GM21576 (cell line): ENCODE measurements at regions not wholly inside any gene's neighbourhood (a gene's known extent, or its start where the extent isn't known, plus 50 kb on each side); places are given as distances from the start of the nearest gene placed in this dataset.

ENCODE experiments used
- ATAC-seq: cut with Tn5 transposase; IDR thresholded peaks from one replicate; pipeline ENCODE4 v1.9.1; 2021; ENCODE audit warnings: mild to moderate bottlenecking, moderate library complexity; ENCODE audit not compliant: unreplicated experiment

GRCh38 chr1:229075716-229076115 lies 195.2 kb upstream of the RAB4A start:
- no peak for ATAC-seq

GRCh38 chr1:229076195-229076594 lies 194.7 kb upstream of the RAB4A start:
- no peak for ATAC-seq

DNA sequence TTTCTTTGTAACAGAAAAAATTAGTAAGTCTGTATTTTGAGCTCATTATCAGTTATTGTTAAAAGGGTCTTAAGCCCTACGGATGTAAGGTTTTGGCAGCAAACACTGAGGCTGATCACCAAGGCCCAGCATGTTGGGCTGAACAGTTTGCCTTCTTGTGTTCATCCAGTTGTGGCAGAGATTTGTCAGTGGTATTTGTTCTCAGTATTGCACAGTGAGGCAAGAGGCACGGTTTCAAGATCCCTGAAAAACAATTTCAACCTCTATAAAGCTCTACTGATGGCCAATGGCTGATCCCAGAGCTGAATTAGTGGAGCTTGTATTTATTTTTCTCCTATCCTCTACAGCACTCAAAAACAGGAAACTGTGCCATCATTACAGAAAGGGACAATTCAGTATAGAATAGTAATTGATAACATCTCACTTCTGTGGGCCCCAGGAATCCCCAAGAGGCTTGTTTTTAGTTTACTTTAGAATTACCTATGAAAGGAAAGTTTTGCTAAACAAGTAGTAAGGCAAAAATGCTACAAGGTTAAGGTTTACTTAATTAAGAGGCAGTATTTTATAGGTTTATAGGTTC lies 191.8 kb upstream of the RAB4A start:
- ATAC-seq = no peak

DNA sequence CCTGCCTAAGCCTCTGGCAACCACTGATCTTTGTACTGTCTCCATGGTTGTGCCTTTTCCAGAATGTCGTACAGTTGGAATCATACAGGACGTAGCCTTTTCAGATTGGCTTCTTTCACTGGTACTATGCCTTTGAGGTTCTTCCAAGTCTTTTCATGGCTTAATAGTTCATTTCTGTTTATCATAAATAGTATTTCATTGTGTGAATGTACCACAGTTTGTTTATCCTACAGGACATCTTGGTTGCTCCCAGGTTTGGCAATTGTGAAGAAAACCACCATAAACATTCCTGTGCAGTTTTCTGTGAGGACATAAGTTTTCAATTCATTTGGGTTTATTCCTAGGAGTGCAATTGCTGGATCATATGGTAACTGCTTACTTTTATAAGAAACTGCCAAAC lies 190.6 kb upstream of the RAB4A start:
- ATAC-seq = no peak

GRCh38 chr1:229085291-229085690 lies 185.6 kb upstream of the RAB4A start:
- no peak for ATAC-seq

- no peak for ATAC-seq
These were observed 184.8 kb upstream of the RAB4A start for GRCh38 chr1:229086091-229086490.

DNA sequence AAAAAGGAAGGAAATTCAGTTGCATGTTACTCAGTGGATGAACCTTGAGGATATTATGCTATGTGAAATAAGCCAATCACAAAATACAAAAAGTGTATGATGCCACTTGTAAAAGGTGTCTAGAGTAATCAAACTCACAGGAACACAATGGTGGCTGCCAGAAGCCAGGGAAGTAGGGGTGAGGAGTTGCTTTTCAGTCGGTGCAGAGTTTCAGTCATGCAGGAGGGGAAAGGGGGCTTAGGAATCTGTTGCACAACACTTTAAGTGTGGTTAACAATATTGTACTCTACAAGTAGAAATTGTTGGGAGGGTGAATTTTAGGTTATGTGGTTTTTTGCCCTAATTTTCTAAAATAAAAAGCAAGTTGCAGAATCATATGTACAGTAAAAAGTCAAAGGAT lies 184.2 kb upstream of the RAB4A start:
- no peak for ATAC-seq

GRCh38 chr1:229087339-229087738 lies 183.6 kb upstream of the RAB4A start:
- no peak for ATAC-seq

GRCh38 chr1:229087906-229088305 lies 183.0 kb upstream of the RAB4A start:
- no peak for ATAC-seq

DNA sequence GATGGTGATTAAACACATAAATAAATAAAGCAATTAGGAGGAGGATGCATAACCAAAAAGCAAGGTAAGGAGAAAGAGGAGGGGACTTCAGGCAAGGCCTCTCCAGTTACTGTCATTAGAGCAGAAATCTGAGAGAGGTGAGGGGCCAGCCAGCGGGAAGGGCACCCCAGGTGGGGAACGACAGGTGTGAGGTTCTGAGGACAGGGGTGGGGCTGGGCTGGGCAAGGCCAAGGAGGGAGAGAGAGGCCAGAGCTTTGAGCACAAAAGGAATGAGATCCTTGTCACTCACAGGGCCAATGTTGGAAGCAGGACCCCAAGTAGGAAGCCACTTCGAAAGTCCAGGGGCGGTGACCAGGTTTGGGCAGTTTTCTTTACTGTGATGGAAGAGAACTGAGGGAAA lies 182.2 kb upstream of the RAB4A start:
- ATAC-seq = no peak

GRCh38 chr1:229089586-229090208 lies 181.2 kb upstream of the RAB4A start:
- no peak for ATAC-seq

- ATAC-seq = no peak
These were observed 179.2 kb upstream of the RAB4A start for GRCh38 chr1:229091721-229092136.

GRCh38 chr1:229092377-229093237 lies 178.3 kb upstream of the RAB4A start:
- ATAC-seq = no peak

DNA sequence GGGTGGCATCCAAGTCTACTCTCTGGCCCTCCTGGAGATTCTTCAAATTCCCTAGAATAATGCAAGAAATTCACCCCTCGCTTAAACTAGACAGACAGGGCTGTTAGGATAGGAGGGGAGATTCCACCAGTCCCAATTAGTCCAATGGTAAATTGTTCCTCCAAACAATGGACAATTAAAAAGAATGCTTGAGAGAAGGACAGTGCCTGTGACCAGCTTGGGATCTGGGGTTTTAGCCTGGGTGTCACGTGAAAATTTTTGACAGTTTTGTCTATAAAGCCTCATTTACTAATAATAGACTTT lies 177.7 kb upstream of the RAB4A start:
- no peak for ATAC-seq

DNA sequence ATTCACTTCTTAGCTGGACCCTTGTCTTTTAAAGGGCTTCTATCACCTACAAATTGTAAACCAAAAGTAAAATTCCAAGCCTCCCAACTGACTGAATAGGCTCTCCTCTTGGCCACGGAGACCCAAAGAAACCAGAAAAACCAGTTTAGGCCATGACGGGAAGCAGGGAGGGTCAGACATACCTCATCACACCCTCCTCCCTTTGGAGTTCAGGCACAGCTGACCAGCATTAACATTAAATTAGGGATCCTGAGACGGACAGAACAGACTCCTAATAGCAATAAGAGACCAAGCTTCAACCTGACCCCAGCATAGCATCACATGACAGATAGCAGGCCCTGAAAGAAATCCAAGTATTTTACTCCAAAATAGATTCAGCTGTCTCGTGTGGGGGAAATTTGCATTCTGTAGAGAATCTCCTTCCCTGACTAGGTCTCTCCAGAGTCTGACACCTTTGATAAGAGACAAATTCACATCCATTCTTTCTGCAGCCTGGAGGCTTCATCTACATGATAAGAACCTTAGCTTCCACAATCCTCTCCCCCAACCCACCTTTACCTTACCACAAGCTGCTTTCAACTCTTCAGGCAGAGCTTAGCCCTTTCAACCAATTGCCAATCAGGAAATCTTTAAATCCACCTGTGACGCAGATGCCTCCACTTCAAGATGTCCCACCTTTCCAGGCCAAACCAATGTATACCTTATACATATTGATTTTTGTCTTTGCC lies 177.1 kb upstream of the RAB4A start:
- ATAC-seq = no peak

GRCh38 chr1:229094476-229095311 lies 176.2 kb upstream of the RAB4A start:
- ATAC-seq = no peak

DNA sequence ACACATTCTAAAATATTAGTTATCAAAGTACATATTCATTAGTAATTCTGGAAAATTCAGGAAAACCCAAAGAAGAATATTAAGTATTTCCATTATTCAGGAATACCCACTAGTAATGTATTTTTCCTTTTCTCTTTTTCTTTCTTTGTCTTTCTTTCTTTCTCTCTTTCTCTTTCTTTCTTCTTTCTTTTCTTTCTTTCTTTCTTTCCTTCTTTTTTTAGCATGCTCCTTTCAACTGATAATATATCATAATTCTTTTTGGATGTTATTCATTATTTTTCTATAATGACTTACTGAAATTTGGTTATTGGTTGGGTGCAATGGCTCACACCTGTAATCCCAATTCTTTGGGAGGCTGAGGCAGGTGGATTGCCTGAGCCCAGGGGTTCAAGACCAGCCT lies 175.6 kb upstream of the RAB4A start:
- ATAC-seq = no peak

DNA sequence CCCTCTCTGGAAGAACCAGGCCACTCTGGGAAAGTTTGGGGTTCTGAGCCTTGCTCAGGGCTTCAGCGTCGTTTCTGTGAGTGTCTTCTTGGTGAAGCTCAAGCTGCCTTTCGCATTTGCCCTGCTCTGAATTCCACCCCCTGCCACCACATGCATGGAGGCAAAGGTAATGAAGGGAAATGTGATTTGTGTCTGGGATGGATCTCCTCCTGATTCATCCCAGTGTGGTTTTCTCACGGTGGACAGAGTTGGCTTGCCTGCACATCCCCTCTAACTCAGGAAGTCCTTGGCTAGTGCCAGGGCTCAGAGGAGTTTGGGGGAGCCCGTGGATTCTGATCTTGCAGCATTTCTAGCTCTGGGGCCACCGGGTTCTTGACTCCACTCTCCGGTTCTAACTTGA lies 173.6 kb upstream of the RAB4A start:
- ATAC-seq = no peak

DNA sequence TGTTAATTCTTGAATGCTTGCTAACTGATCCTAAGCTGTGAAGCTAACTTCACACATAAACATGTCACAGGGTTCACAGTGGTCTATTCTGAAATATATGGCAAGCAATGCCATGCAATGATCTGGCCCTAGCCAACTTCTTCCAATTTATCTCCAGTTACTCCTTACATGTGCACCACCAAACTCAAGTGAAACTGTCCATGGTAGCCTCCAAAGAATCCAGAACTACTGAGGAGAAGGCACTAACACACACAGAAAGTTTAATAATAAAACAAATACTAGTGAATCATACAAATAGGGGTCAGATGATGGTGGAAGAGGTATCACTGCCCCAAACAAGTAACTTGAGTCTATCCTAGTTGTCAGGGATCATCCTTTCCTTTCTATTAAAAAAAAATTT lies 172.6 kb upstream of the RAB4A start:
- no peak for ATAC-seq

- ATAC-seq = no peak
These were observed 171.9 kb upstream of the RAB4A start for GRCh38 chr1:229098903-229099578.
